ENCODE measurements at regions not wholly inside any gene's neighbourhood (a gene's known extent, or its start where the extent isn't known, plus 50 kb on each side); places are given as distances from the start of the nearest gene placed in this dataset.

GRCh38 chr12:60337839-60338549 lies 742.2 kb downstream of the SLC16A7 start:
- no CpG with 5 or more reads among the region's 5 CpGs for WGBS (ENCODE audit: insufficient coverage)

GRCh38 chr12:60345442-60345841 lies 749.6 kb downstream of the SLC16A7 start:
- H3K36me3 ChIP-seq (ENCODE audit: control insufficient read depth, insufficient read depth, low read length), result no peaks in the 10 kb centered on the region
- no peaks in the 10 kb centered on the region for H3K27me3 ChIP-seq (ENCODE audit: control insufficient read depth, insufficient read depth, low read length)
- H3K9me3 ChIP-seq (replicated peaks; ENCODE audit: control insufficient read depth, low read depth, low read length), result no peaks in the 10 kb centered on the region
- no peak overlapping the region for H3K27ac ChIP-seq (ENCODE audit: low read length)
- no peak overlapping the region for H3K4me3 ChIP-seq (ENCODE audit: low read length)
- no peaks in the 10 kb centered on the region for H3K4me1 ChIP-seq (ENCODE audit: control insufficient read depth, insufficient read depth, low read length)
- no peak for DNase-seq
- WGBS (ENCODE audit: insufficient coverage), result no CpG with 5 or more reads among the region's 1 CpG

More at GRCh38 chr12:60337839-60338549, 742.2 kb downstream of the SLC16A7 start:
- DNase-seq, result no peak
- H3K9me3 ChIP-seq (replicated peaks; ENCODE audit: control insufficient read depth, low read depth, low read length), result no peaks in the 10 kb centered on the region
- no peak overlapping the region for H3K4me3 ChIP-seq (ENCODE audit: low read length)
- no peaks in the 10 kb centered on the region for H3K4me1 ChIP-seq (ENCODE audit: control insufficient read depth, insufficient read depth, low read length)
- H3K36me3 ChIP-seq (ENCODE audit: control insufficient read depth, insufficient read depth, low read length), result no peaks in the 10 kb centered on the region
- H3K27me3 ChIP-seq (ENCODE audit: control insufficient read depth, insufficient read depth, low read length), result no peaks in the 10 kb centered on the region
- H3K27ac ChIP-seq (ENCODE audit: low read length), result no peak overlapping the region

DNA sequence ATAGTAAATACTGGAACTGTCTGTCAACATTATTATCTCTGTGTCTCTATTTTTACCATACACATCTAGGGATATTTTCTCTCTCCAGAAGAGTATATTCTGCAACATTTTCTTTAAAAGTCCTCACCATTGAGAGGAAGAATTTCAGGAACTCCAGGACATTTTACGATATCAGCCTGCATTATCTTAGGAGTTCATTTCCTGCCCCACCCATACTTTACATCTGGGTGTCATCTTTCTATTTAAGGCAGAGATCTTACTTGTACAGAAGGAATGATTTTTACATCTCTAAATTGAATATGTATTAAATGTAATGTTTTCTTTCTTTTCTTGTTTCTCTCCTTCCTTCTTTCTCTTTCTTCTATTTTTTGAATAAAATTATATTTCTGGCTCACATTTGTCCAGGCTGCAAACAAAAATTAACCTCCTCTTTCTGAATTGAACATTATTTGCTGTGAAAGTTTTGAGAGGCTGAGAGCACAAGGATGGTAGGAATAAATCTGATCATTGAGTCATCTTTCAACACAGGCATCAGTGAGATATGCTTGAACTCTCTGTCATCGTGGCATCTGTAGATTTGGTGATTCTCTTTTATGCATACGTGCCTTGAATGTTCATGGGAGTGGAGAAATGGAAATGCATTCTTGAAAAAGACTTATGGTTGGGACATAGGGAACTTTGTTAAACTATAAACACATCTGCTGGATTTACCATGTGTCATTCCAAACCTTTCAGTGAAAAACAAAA lies 753.6 kb downstream of the SLC16A7 start:
- DNase-seq, result no peak
- no peak overlapping the region for H3K4me3 ChIP-seq (ENCODE audit: low read length)
- no peaks in the 10 kb centered on the region for H3K9me3 ChIP-seq (replicated peaks; ENCODE audit: control insufficient read depth, low read depth, low read length)
- no peaks in the 10 kb centered on the region for H3K27me3 ChIP-seq (ENCODE audit: control insufficient read depth, insufficient read depth, low read length)
- H3K27ac ChIP-seq (ENCODE audit: low read length), result no peak overlapping the region
- H3K36me3 ChIP-seq (ENCODE audit: control insufficient read depth, insufficient read depth, low read length), result no peaks in the 10 kb centered on the region
- 100% methylated on average over 1 of the region's 3 CpGs for WGBS (ENCODE audit: insufficient coverage)
- no peaks in the 10 kb centered on the region for H3K4me1 ChIP-seq (ENCODE audit: control insufficient read depth, insufficient read depth, low read length)

DNA sequence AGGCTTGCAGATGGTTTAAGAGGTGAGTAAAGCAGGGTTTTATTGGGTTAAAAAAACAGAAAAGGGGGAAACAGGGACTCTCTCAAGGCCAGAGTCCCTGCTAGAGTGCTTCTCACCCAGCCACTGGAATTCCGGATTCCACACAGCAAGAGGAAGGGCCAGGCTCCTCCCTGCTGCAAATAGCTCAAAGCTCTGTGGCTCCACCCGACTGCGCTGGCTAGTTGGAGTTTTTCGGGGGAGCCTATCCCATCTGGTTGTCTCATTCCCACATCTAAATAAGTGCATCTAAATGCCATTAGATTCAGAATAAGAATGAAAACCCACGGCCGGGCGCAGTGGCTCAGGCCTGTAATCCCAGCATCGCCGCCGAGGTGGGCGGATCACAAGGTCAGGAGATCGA lies 791.5 kb downstream of the SLC16A7 start:
- Histone ChIP-seq H3K4me1 (ENCODE audit: control insufficient read depth, insufficient read depth, low read length) (no peaks in the 10 kb centered on the region), H3K27ac (ENCODE audit: low read length) (no peak overlapping the region), H3K27me3 (ENCODE audit: control insufficient read depth, insufficient read depth, low read length) (no peaks in the 10 kb centered on the region), H3K4me3 (ENCODE audit: low read length) (no peak overlapping the region), H3K9me3 (replicated peaks; ENCODE audit: control insufficient read depth, low read depth, low read length) (peaks cover 5% of the 10 kb centered on the region), H3K36me3 (ENCODE audit: control insufficient read depth, insufficient read depth, low read length) (no peaks in the 10 kb centered on the region)
- WGBS (ENCODE audit: insufficient coverage), result 89% methylated on average over 6 of the region's 12 CpGs
- DNase-seq, result no peak

- WGBS (ENCODE audit: insufficient coverage), result no CpG with 5 or more reads among the region's 3 CpGs
- Histone ChIP-seq H3K4me1 (ENCODE audit: control insufficient read depth, insufficient read depth, low read length) (no peaks in the 10 kb centered on the region), H3K27me3 (ENCODE audit: control insufficient read depth, insufficient read depth, low read length) (no peaks in the 10 kb centered on the region), H3K9me3 (replicated peaks; ENCODE audit: control insufficient read depth, low read depth, low read length) (peaks cover 12% of the 10 kb centered on the region), H3K4me3 (ENCODE audit: low read length) (no peak overlapping the region), H3K36me3 (ENCODE audit: control insufficient read depth, insufficient read depth, low read length) (no peaks in the 10 kb centered on the region), H3K27ac (ENCODE audit: low read length) (no peak overlapping the region)
- DNase-seq, result no peak
These were observed 795.2 kb downstream of the SLC16A7 start for GRCh38 chr12:60391051-60391450.

DNA sequence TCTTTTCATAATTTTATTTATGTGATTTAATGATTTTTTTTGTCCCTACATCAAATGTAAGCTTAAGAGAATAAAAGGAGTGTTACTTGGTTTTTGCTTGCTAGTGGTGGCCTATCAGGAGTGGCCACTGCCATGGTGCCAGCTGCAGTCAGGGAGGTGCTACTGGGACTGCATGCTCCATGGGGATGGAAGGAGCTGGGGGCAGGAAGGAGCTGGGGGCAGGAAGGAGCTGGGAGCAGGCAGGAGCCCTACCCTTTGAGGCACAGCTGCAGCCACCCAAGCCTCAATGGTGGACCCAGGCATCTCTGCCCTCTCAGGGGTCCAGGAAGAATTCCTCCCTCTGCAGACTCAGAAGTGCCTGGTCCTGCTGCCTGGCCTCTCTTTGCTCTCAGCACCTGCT lies 796.0 kb downstream of the SLC16A7 start:
- Histone ChIP-seq H3K4me1 (ENCODE audit: control insufficient read depth, insufficient read depth, low read length) (no peaks in the 10 kb centered on the region), H3K36me3 (ENCODE audit: control insufficient read depth, insufficient read depth, low read length) (no peaks in the 10 kb centered on the region)

GRCh38 chr12:60393093-60393492 lies 797.3 kb downstream of the SLC16A7 start:
- no peak for DNase-seq
- Histone ChIP-seq H3K9me3 (replicated peaks; ENCODE audit: control insufficient read depth, low read depth, low read length) (peaks cover 10% of the 10 kb centered on the region), H3K27me3 (ENCODE audit: control insufficient read depth, insufficient read depth, low read length) (no peaks in the 10 kb centered on the region), H3K27ac (ENCODE audit: low read length) (no peak overlapping the region), H3K36me3 (ENCODE audit: control insufficient read depth, insufficient read depth, low read length) (no peaks in the 10 kb centered on the region), H3K4me1 (ENCODE audit: control insufficient read depth, insufficient read depth, low read length) (no peaks in the 10 kb centered on the region), H3K4me3 (ENCODE audit: low read length) (no peak overlapping the region)
- 78% methylated on average over 3 of the region's 5 CpGs for WGBS (ENCODE audit: insufficient coverage)

More for the DNA sequence above, 796.0 kb downstream of the SLC16A7 start:
- no peak for DNase-seq
- no peaks in the 10 kb centered on the region for H3K27me3 ChIP-seq (ENCODE audit: control insufficient read depth, insufficient read depth, low read length)
- no peak overlapping the region for H3K4me3 ChIP-seq (ENCODE audit: low read length)
- no peak overlapping the region for H3K27ac ChIP-seq (ENCODE audit: low read length)
- H3K9me3 ChIP-seq (replicated peaks; ENCODE audit: control insufficient read depth, low read depth, low read length), result peaks cover 12% of the 10 kb centered on the region

DNA sequence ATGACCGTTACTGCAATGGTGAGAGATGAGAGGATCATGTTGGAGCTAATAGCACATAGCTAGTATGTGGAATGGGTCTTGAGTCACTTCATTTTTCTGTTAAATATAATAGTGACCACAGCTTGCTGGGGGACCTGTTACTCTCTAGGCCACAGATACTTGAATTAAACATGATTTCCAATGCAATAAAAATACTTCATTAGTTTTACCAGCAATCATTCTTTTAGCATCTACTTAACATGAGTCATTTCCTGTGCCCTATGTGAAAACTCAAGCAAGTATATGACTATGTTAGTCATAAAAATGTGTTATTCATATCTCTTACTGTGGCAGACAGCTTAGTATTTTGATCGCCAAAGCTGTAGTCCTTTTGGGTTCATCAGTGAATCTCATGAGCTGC lies 798.8 kb downstream of the SLC16A7 start:
- H3K27ac ChIP-seq (ENCODE audit: low read length), result no peak overlapping the region
- peaks cover 10% of the 10 kb centered on the region for H3K9me3 ChIP-seq (replicated peaks; ENCODE audit: control insufficient read depth, low read depth, low read length)
- DNase-seq, result no peak
- no peaks in the 10 kb centered on the region for H3K4me1 ChIP-seq (ENCODE audit: control insufficient read depth, insufficient read depth, low read length)
- H3K36me3 ChIP-seq (ENCODE audit: control insufficient read depth, insufficient read depth, low read length), result no peaks in the 10 kb centered on the region
- no CpG with 5 or more reads among the region's 2 CpGs for WGBS (ENCODE audit: insufficient coverage)
- H3K4me3 ChIP-seq (ENCODE audit: low read length), result no peak overlapping the region
- H3K27me3 ChIP-seq (ENCODE audit: control insufficient read depth, insufficient read depth, low read length), result no peaks in the 10 kb centered on the region

- Histone ChIP-seq H3K27me3 (ENCODE audit: control insufficient read depth, insufficient read depth, low read length) (no peaks in the 10 kb centered on the region), H3K9me3 (replicated peaks; ENCODE audit: control insufficient read depth, low read depth, low read length) (no peaks in the 10 kb centered on the region), H3K4me3 (ENCODE audit: low read length) (no peak overlapping the region), H3K36me3 (ENCODE audit: control insufficient read depth, insufficient read depth, low read length) (no peaks in the 10 kb centered on the region), H3K27ac (ENCODE audit: low read length) (no peak overlapping the region), H3K4me1 (ENCODE audit: control insufficient read depth, insufficient read depth, low read length) (no peaks in the 10 kb centered on the region)
- no CpG with 5 or more reads among the region's 1 CpG for WGBS (ENCODE audit: insufficient coverage)
- DNase-seq, result no peak
These were observed 802.7 kb downstream of the SLC16A7 start for GRCh38 chr12:60398547-60398946.

- WGBS (ENCODE audit: insufficient coverage), result no CpG with 5 or more reads among the region's 5 CpGs
- Histone ChIP-seq H3K27me3 (ENCODE audit: control insufficient read depth, insufficient read depth, low read length) (no peaks in the 10 kb centered on the region), H3K36me3 (ENCODE audit: control insufficient read depth, insufficient read depth, low read length) (no peaks in the 10 kb centered on the region), H3K4me3 (ENCODE audit: low read length) (no peak overlapping the region), H3K4me1 (ENCODE audit: control insufficient read depth, insufficient read depth, low read length) (no peaks in the 10 kb centered on the region), H3K9me3 (replicated peaks; ENCODE audit: control insufficient read depth, low read depth, low read length) (no peaks in the 10 kb centered on the region), H3K27ac (ENCODE audit: low read length) (no peak overlapping the region)
- no peak for DNase-seq
These were observed 803.2 kb downstream of the SLC16A7 start for GRCh38 chr12:60399064-60399463.

Measured in muscle of leg (tissue), 3 donors.